GM10266 (cell line): ENCODE measurements at regions not wholly inside any gene's neighbourhood (a gene's known extent, or its start where the extent isn't known, plus 50 kb on each side); places are given as distances from the start of the nearest gene placed in this dataset.
"Not testable (repeated sequence)": the region's sequence is repeated elsewhere in the genome, so short reads cannot be mapped to it uniquely, and the experiment has no call there.

Experiments
- DNase-seq: peaks from one replicate; pipeline ENCODE4 v3.0.0; 2012; ENCODE audit errors: extremely low spot score
- TF ChIP-seq, protein P1 (sequence below): IDR thresholded peaks from 2 replicates; pipeline ENCODE4 v1.5.1; 2012; ENCODE audit warnings: mild to moderate bottlenecking, low read depth; ENCODE audit not compliant: control insufficient read depth, insufficient read depth; ENCODE audit errors: missing control alignments

DNA sequence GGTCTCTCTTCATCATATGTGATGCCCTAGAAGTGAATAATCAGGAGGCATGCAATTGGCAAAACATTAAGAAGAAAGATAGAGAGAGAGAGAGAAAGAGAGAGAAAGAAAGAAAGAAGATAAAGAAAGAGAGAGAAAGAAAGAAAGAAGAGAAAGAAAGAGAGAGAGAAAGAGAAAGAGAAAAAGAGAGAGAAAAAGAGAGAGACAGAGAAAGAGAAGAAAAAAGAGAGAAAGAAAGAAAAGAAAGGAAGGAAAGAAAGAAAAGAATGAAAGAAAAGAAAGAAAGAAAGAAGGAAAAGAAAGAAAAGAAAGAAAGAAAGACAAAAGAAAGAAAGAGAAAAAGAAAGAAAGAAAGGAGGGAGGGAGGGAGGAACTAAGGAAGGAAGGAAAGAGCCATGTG lies 318.9 kb downstream of the ICE1 start:
- TF ChIP-seq, protein P1, sequence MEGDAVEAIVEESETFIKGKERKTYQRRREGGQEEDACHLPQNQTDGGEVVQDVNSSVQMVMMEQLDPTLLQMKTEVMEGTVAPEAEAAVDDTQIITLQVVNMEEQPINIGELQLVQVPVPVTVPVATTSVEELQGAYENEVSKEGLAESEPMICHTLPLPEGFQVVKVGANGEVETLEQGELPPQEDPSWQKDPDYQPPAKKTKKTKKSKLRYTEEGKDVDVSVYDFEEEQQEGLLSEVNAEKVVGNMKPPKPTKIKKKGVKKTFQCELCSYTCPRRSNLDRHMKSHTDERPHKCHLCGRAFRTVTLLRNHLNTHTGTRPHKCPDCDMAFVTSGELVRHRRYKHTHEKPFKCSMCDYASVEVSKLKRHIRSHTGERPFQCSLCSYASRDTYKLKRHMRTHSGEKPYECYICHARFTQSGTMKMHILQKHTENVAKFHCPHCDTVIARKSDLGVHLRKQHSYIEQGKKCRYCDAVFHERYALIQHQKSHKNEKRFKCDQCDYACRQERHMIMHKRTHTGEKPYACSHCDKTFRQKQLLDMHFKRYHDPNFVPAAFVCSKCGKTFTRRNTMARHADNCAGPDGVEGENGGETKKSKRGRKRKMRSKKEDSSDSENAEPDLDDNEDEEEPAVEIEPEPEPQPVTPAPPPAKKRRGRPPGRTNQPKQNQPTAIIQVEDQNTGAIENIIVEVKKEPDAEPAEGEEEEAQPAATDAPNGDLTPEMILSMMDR = no peak
- DNase-seq = no peak

DNA sequence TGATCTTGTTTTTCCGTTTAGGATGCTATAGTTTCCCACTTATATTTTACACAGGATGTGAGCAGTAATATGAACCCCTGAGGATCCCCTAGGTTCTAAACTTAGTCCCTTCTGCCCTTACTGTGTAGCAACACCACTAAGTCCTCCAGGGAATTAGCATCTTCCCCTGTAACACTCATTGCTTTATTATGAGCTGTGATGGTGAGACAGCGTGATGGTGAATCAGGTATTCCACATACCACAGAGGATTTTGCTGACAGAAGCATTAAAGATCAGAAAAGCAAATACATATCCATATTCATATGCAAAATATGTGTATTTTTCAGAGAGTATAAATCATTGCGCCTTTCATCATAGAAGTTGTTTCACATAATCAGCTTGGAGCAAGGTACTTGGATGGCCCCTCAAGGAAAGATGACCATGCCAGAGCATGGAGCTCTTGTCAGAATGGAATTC lies 317.0 kb downstream of the ICE1 start:
- no peak for DNase-seq
- TF ChIP-seq, protein P1 = no peak

DNA sequence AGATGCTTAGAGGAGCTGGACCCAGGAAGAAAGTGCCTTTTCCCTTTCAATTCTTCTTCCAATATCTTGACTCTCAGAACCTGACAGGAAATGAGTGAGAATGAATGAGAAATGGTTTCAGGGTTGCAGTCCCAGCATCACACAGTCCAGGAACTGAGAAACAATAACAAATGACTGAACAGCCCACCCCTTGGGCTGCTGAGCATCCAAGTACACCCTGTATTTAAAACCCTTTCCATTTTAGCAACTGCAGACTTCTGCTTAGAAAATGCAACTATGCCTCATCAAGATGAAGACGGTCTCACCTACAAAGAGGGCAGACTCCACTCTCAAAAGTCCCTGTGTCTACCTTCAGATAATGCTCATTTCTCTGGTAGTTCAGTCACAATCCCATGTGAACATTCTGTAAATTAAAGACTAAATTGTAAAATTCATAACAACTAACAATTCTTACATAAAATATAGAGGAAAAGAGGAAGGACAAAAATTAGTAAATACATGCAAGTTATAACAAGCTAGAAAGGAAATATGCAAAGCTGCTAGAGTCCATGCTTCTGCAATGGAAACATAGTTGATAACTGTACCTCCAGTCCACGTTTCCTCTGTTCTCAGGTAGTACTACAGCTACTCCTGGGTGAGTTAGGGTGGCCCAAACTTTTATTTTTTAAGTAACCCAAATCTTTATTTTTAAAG lies 316.5 kb downstream of the ICE1 start:
- DNase-seq = no peak
- TF ChIP-seq, protein P1 = no peak

DNA sequence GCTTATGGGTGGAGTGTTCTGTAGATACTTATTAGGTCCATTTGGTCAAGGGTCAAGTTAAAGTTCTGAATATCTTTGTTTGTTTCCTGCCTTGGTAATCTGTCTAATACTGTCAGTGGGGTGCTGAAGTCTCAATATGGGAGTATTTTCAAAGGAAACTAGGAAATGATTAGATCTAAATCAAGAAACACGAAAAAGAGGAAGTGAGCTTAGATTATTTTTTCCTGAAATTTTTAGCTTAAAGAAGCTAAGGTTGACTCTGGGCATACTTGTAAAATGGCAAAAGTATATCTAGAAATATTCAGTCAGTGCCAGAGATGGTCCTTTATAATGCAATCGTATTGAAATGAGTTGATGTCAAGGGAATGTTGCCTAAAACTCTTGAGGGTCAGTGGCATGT lies 313.5 kb downstream of the ICE1 start:
- no peak for DNase-seq
- TF ChIP-seq, protein P1 = no peak

DNA sequence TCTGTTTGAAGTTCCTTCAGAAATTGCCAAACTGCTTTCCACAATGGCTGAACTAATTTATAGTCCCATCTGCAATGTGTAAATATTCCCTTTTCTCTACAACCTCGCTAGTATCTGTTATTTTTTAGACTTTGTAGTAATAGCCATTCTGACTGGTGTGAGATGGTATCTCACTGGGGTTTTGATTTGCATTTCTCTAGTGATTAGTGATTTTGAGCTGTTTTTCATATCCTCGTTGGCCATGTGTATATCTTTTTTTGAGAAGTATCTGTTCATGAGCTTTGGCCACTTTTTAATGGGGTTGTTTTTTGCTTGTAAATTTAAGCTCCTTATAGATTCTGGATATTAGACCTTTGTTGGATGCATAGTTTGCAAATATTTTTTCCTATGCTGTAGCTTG lies 310.6 kb downstream of the ICE1 start:
- DNase-seq = not testable (repeated sequence)

DNA sequence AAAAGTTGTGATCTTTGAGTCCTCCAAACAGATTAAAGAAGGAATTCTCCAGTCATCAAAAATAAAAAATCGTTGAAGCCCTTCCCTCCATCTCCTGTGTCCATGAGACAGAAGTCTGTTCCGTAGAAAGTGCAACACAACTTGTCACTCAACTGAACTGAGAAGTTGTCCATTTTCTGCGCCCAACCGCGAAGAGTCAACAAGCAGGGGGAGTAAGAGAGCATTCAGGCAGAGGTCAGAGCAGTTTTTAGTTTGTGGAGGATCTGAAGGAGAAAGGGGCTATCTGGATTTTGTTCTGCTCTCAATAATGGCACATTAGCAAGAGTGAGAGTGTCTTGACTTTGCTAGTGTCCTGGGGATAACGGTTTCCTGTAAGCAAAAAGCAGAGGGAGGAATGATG lies 303.9 kb downstream of the ICE1 start:
- TF ChIP-seq, protein P1 = peak; percentile 7
- no peak for DNase-seq

DNA sequence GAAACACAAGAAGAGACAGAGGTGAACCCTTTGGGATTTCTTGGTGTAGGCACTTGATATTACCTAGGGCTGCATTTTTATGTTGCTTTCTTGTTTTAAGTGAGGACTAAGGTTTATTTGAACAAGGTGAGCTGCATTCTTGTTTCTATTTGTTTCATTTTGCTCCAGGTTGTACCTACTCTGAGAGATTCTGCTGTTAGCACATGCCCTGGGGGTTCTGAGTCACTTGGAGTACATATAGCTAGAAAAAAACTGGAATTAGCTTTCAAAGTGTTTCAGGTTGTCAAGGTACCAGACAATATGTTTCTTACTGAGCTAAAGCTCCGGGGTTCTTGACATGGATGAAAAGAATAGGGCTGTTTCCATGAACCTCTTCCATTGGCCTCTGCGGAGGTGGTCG lies 299.4 kb downstream of the ICE1 start:
- no peak for DNase-seq

DNA sequence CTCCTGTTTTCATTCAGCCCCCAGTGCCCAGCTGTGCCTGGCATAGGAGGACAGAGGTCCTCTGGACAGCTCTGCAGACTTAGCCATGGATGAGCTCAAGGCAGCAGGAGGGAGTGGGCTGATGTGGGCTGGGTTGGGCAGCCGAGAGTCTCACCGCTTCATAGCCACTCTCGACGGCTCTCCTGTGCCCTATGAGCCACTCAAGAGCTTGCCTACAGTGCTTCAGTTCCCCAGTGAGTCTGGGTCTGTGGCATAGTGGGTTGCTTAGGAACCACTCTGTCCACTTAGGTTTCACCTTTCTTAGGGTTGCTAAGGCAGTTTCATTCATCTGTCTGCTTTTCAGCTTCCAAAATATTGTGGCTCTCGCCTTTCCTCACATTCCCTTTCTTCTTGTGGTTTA lies 296.8 kb downstream of the ICE1 start:
- TF ChIP-seq, protein P1 = no peak
- DNase-seq = no peak

More for the DNA sequence above, 299.4 kb downstream of the ICE1 start:
- TF ChIP-seq, protein P1 = no peak
